ENCODE measurements at regions not wholly inside any gene's neighbourhood (a gene's known extent, or its start where the extent isn't known, plus 50 kb on each side); places are given as distances from the start of the nearest gene placed in this dataset.
"Not testable (repeated sequence)": the region's sequence is repeated elsewhere in the genome, so short reads cannot be mapped to it uniquely, and the experiment has no call there.

GRCh38 chr6:115583290-115583689, 477.4 kb downstream of the FRK start:
- Histone ChIP-seq H3K9ac (no peak overlapping the region), H3K4me3 (ENCODE audit: low read depth, low read length) (no peak overlapping the region), H3K79me2 (no peaks in the 10 kb centered on the region), H3K27me3 (ENCODE audit: control insufficient read depth, insufficient read depth, low read length) (no peaks in the 10 kb centered on the region), H2AFZ (no peak overlapping the region), H3K27ac (no peak overlapping the region), H3K4me1 (peaks cover 2% of the 10 kb centered on the region), H3K36me3 (ENCODE audit: control insufficient read depth, insufficient read depth, low read length) (no peaks in the 10 kb centered on the region), H3K4me2 (ENCODE audit: low read length) (no peak overlapping the region), H3K9me3 (ENCODE audit: control insufficient read depth, low read length) (no peaks in the 10 kb centered on the region)
- TF ChIP-seq CTCF (IDR thresholded peaks at IDR 0.05) = no peak

- no peaks in the 10 kb centered on the region for H3K79me2 ChIP-seq
- no peaks in the 10 kb centered on the region for H3K9me3 ChIP-seq (ENCODE audit: control insufficient read depth, low read length)
- no peak overlapping the region for H3K4me2 ChIP-seq (ENCODE audit: low read length)
- no peak overlapping the region for H3K9ac ChIP-seq
- peaks cover 2% of the 10 kb centered on the region for H3K4me1 ChIP-seq
- no peaks in the 10 kb centered on the region for H3K36me3 ChIP-seq (ENCODE audit: control insufficient read depth, insufficient read depth, low read length)
- TF ChIP-seq CTCF (IDR thresholded peaks at IDR 0.05) = no peak
- no peak overlapping the region for H2AFZ ChIP-seq
- H3K4me3 ChIP-seq (ENCODE audit: low read depth, low read length) = no peak overlapping the region
- no peaks in the 10 kb centered on the region for H3K27me3 ChIP-seq (ENCODE audit: control insufficient read depth, insufficient read depth, low read length)
- H3K27ac ChIP-seq = no peak overlapping the region
These were observed 478.3 kb downstream of the FRK start for GRCh38 chr6:115582386-115582785.

- H3K27me3 ChIP-seq (ENCODE audit: control insufficient read depth, insufficient read depth, low read length); H3K27ac ChIP-seq; H3K4me1 ChIP-seq; H3K36me3 ChIP-seq (ENCODE audit: control insufficient read depth, insufficient read depth, low read length); H2AFZ ChIP-seq; H3K4me2 ChIP-seq (ENCODE audit: low read length); H3K9ac ChIP-seq; H3K9me3 ChIP-seq (ENCODE audit: control insufficient read depth, low read length); H3K79me2 ChIP-seq; H3K4me3 ChIP-seq (ENCODE audit: low read depth, low read length): not testable (repeated sequence)
These were observed 481.1 kb downstream of the FRK start for GRCh38 chr6:115579565-115579964.

GRCh38 chr6:115577270-115577669, 483.4 kb downstream of the FRK start:
- TF ChIP-seq CTCF (IDR thresholded peaks at IDR 0.05) = no peak
- no peak overlapping the region for H3K9ac ChIP-seq
- no peaks in the 10 kb centered on the region for H3K4me1 ChIP-seq
- H3K9me3 ChIP-seq (ENCODE audit: control insufficient read depth, low read length) = no peaks in the 10 kb centered on the region
- no peaks in the 10 kb centered on the region for H3K36me3 ChIP-seq (ENCODE audit: control insufficient read depth, insufficient read depth, low read length)
- no peak overlapping the region for H2AFZ ChIP-seq
- H3K27me3 ChIP-seq (ENCODE audit: control insufficient read depth, insufficient read depth, low read length) = no peaks in the 10 kb centered on the region
- no peak overlapping the region for H3K4me2 ChIP-seq (ENCODE audit: low read length)
- H3K4me3 ChIP-seq (ENCODE audit: low read depth, low read length) = no peak overlapping the region
- no peak overlapping the region for H3K27ac ChIP-seq
- H3K79me2 ChIP-seq = no peaks in the 10 kb centered on the region

GRCh38 chr6:115575285-115575684, 485.4 kb downstream of the FRK start:
- H3K4me2 ChIP-seq (ENCODE audit: low read length) = no peak overlapping the region
- H3K79me2 ChIP-seq = no peaks in the 10 kb centered on the region
- no peaks in the 10 kb centered on the region for H3K9me3 ChIP-seq (ENCODE audit: control insufficient read depth, low read length)
- no peak overlapping the region for H3K4me3 ChIP-seq (ENCODE audit: low read depth, low read length)
- no peak overlapping the region for H2AFZ ChIP-seq
- H3K27ac ChIP-seq = no peak overlapping the region
- no peak overlapping the region for H3K9ac ChIP-seq
- no peaks in the 10 kb centered on the region for H3K27me3 ChIP-seq (ENCODE audit: control insufficient read depth, insufficient read depth, low read length)
- no peaks in the 10 kb centered on the region for H3K4me1 ChIP-seq
- no peaks in the 10 kb centered on the region for H3K36me3 ChIP-seq (ENCODE audit: control insufficient read depth, insufficient read depth, low read length)
- TF ChIP-seq CTCF (IDR thresholded peaks at IDR 0.05) = no peak
